ENCODE measurements at regions not wholly inside any gene's neighbourhood (a gene's known extent, or its start where the extent isn't known, plus 50 kb on each side); places are given as distances from the start of the nearest gene placed in this dataset.

DNA sequence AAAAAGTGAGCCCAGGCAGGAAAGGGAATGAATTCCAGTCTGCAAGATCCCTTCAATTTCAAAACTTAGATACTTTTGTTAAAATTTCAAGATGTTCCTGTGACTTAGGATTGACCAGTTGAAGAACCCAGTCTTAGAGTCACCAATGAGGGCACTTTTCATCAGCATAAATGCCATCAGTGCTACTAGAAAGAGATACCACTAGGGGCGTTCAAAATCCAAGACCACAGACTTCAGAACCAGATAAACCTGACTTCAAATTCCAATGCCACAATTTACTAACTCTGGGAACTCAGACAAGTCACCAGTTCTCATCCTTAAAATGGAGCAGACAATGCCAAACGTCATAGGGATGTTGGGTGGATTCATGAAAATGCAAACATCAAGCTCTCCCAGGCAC is 523.2 kb downstream of the BUD13 start:
- TF ChIP-seq GATA1 (IDR thresholded peaks at IDR 0.05; ENCODE audit: low read depth, low read length) (no peak), POLR2A (IDR thresholded peaks at IDR 0.05; ENCODE audit: low read length) (no peak)
- DNase-seq: no peak

DNA sequence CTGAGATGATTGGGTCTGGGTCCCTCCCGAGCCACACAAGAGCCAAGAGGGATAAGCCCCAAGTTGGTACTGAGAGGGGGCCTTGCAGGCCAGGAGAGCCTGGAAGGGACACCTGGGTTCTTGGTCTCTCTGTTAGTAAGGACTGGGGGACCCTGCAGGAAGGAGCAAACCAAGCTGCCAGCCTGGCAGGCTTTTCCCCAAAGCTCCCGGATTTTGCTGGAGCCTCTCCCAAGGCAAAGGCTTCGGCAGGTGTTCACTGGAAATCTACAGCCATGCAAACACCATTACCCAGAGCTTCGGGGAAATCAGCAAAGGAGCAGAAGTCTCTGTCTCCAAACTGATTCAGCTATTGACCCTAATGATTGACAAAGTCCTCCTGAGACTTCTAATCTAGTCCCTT is 527.9 kb downstream of the BUD13 start:
- DNase-seq: no peak
- no peak for TF ChIP-seq POLR2A (IDR thresholded peaks at IDR 0.05; ENCODE audit: low read length)
- TF ChIP-seq GATA1 (IDR thresholded peaks at IDR 0.05; ENCODE audit: low read depth, low read length): no peak

GRCh38 chr11:116244439-116244838 is 528.3 kb downstream of the BUD13 start:
- DNase-seq: no peak
- TF ChIP-seq POLR2A (IDR thresholded peaks at IDR 0.05; ENCODE audit: low read length): no peak
- TF ChIP-seq GATA1 (IDR thresholded peaks at IDR 0.05; ENCODE audit: low read depth, low read length): no peak

DNA sequence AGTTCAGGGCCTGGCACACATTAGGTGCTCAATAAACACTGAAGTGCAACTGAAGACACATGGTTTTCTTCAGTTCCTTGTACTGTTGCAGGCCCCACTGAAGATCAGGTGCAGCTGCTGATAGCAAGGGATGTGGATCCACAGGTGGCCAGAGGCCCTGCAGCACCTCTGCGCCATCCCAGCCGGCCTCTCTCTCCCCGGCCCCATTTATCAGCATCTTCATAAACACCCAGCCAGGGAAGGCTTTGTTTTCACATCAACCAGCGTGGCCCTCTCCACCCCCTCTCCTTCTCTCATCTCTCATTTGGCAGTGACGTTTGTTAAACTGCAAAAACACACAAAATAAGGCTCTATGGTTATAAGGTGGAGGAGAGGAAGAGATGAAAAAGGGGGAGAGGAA is 528.8 kb downstream of the BUD13 start:
- no peak for DNase-seq
- TF ChIP-seq POLR2A (IDR thresholded peaks at IDR 0.05; ENCODE audit: low read length) (no peak), GATA1 (IDR thresholded peaks at IDR 0.05; ENCODE audit: low read depth, low read length) (no peak)

DNA sequence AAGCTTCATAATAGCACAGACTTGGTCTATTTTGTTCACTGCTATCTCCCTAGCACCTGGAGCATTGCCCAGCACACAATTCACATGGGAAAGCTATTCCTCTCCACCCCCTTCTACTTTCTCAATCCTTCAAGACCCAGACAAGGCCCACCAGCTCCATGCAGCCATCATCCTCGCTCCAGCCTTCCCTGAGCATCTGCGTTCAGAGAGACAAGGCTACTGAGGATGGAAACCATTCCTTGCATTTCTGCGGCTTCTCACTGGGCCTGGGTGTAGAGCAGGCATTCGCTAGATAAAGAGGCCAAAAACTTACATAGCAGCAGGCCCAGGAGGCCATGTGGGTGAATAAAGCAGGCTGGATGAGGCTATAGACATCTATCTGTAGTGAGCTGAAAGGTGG is 530.8 kb downstream of the BUD13 start:
- no peak for DNase-seq
- no peak for TF ChIP-seq POLR2A (IDR thresholded peaks at IDR 0.05; ENCODE audit: low read length)
- TF ChIP-seq GATA1 (IDR thresholded peaks at IDR 0.05; ENCODE audit: low read depth, low read length): no peak

DNA sequence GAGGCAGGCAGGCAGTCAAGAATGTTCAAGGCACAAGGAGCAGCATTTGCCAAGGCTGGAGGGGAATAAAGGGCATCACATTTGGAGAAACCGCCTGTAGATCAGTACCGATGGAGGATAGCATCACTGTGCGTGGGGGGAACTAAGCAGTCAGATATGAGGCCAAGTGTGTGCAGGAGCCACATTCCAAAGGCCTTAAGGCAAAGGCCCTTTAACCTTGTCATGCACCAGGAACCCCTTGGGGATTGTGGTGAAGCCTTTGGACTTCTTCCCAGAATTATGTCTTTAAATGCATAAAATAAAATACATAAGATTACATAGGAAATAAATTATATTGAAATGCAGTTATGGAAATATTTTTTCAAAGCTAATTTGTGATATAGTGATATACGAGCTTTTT is 532.1 kb downstream of the BUD13 start:
- DNase-seq: no peak
- TF ChIP-seq POLR2A (IDR thresholded peaks at IDR 0.05; ENCODE audit: low read length) (no peak), GATA1 (IDR thresholded peaks at IDR 0.05; ENCODE audit: low read depth, low read length) (no peak)

- TF ChIP-seq POLR2A (IDR thresholded peaks at IDR 0.05; ENCODE audit: low read length): no peak
- no peak for TF ChIP-seq GATA1 (IDR thresholded peaks at IDR 0.05; ENCODE audit: low read depth, low read length)
- no peak for DNase-seq
These were observed 533.5 kb downstream of the BUD13 start for GRCh38 chr11:116239247-116239646.

- no peak for DNase-seq
- TF ChIP-seq POLR2A (IDR thresholded peaks at IDR 0.05; ENCODE audit: low read length) (no peak), GATA1 (IDR thresholded peaks at IDR 0.05; ENCODE audit: low read depth, low read length) (no peak)
These were observed 537.7 kb downstream of the BUD13 start for GRCh38 chr11:116234989-116235568.

DNA sequence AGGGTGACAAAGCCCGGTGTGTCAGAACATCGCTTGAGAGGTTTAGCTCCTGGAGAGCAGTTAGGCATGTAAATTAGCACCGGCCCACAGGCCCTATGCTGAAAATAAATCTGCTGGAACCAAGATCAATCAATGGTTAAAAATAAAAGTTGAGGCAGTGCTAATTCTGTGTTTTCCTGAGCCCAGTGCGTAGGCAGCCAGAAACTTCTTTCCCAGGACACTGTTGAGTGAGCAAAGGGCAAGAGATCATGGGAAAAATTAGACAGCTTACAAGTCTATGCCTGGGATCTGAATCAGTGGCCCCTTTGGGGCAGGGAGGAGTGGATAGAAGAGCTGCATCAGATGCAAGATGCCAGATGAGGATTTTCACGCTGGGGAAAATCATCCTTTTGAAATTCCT is 539.2 kb downstream of the BUD13 start:
- no peak for DNase-seq
- TF ChIP-seq GATA1 (IDR thresholded peaks at IDR 0.05; ENCODE audit: low read depth, low read length): no peak
- TF ChIP-seq POLR2A (IDR thresholded peaks at IDR 0.05; ENCODE audit: low read length): no peak

DNA sequence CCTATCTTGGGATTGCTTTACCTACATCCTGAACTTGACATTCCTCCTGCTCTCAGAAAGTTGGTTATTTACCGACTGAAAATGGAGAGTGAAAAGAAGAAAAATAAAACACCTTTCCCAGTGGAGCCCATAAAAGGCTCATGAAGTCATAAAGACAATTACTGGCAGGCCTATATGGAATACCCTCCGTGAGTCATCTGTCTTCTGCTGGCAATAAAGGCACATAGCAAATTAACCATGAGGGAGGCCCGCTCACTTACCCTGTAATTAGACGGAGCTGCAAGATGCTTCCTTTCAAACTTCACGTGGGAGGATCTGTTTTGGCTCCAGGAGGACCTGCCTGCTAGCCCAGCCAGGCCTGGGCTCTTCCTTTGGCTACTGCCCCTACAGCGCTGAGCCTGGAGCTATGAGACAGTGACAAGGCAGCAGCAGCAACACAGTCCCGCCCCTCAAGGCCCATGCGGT is 540.4 kb downstream of the BUD13 start:
- TF ChIP-seq GATA1 (IDR thresholded peaks at IDR 0.05; ENCODE audit: low read depth, low read length): no peak
- no peak for TF ChIP-seq POLR2A (IDR thresholded peaks at IDR 0.05; ENCODE audit: low read length)
- no peak for DNase-seq

- DNase-seq: no peak
- no peak for TF ChIP-seq POLR2A (IDR thresholded peaks at IDR 0.05; ENCODE audit: low read length)
- no peak for TF ChIP-seq GATA1 (IDR thresholded peaks at IDR 0.05; ENCODE audit: low read depth, low read length)
These were observed 541.2 kb downstream of the BUD13 start for GRCh38 chr11:116231543-116231942.

- TF ChIP-seq GATA1 (IDR thresholded peaks at IDR 0.05; ENCODE audit: low read depth, low read length) (no peak), POLR2A (IDR thresholded peaks at IDR 0.05; ENCODE audit: low read length) (no peak)
- DNase-seq: no peak
These were observed 542.3 kb downstream of the BUD13 start for GRCh38 chr11:116230438-116230837.

DNA sequence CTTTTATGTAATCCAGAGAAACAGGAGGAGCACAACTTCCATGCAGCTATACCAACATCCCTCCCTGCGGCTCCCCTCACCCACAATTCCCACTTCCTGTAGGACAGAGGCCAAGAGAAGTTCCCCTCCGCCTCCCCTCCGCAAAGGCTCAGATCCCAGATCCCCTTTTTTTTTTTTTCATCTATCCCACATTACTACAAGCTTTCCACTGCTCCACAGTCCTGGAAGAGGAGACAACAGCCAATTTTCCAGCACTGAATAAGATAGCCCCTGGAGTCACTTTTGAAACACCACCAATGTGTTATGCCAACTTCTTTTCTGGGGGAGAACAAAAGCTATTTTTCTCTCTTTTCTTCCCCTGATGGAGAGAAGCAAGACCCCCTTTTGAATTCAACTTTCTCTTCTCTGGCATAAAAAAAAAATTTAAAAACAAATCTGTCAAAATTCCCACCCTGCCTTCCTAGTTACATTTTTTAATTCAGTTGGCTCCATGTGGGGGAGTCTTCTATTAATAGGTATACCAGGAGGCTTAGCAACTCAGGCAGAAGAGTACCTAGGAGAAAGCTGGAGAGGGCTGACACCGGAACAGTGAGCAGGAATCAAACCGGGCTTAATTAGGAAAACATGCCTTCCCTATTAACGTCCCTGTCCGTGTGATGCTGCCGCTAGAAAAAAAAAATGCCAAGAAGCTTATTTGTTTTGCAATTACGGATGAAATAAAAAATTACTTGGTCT is 543.4 kb downstream of the BUD13 start:
- DNase-seq: no peak
- TF ChIP-seq POLR2A (IDR thresholded peaks at IDR 0.05; ENCODE audit: low read length) (no peak), GATA1 (IDR thresholded peaks at IDR 0.05; ENCODE audit: low read depth, low read length) (no peak)

- no peak for DNase-seq
- TF ChIP-seq POLR2A (IDR thresholded peaks at IDR 0.05; ENCODE audit: low read length) (no peak), GATA1 (IDR thresholded peaks at IDR 0.05; ENCODE audit: low read depth, low read length) (no peak)
These were observed 546.1 kb downstream of the BUD13 start for GRCh38 chr11:116226731-116227130.

Data from erythroblast (primary cell).